ENCODE measurements at regions not wholly inside any gene's neighbourhood (a gene's known extent, or its start where the extent isn't known, plus 50 kb on each side); places are given as distances from the start of the nearest gene placed in this dataset.

DNA sequence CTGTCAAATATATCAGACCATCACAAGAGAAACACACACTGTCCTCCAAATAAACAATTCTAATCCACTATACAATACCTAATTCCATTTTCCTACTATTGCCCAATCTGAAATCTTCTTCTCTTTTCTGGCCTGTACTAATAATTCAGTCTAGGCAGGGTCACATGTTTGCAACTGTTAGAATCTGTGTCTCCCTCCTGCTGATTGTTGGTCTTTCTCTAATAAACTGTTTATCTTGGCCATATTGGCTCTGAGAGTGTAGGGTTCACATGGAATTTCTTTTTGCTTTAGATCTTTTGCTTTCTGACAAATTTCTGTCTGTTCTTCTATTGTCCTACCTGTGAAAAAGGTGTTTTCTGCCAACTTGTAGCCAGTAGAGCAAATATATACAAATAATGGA lies 319.9 kb upstream of the ADAMTS5 start:
- ATAC-seq (ENCODE audit: insufficient read depth, low read depth) (no peak), DNase-seq (no peak)
- H3K79me2 ChIP-seq (ENCODE audit: insufficient read depth, low read length): no peaks in the 10 kb centered on the region
- H2AFZ ChIP-seq (ENCODE audit: low read depth, low read length): no peak overlapping the region
- no peaks in the 10 kb centered on the region for H3K4me1 ChIP-seq (ENCODE audit: insufficient read depth, low read length)
- H3K9ac ChIP-seq (ENCODE audit: low read depth, low read length): no peak overlapping the region
- H3K4me3 ChIP-seq (ENCODE audit: low read depth in 1 of 2, low read length in 2 of 2): no peak overlapping the region
- H4K20me1 ChIP-seq (ENCODE audit: insufficient read depth, low read length): no peaks in the 10 kb centered on the region
- H3K9me3 ChIP-seq (ENCODE audit: insufficient read depth, low read length, severe bottlenecking): no peaks in the 10 kb centered on the region
- no peaks in the 10 kb centered on the region for H3K27me3 ChIP-seq (ENCODE audit: insufficient read depth, low read length, poor library complexity)
- TF ChIP-seq, protein P1, sequence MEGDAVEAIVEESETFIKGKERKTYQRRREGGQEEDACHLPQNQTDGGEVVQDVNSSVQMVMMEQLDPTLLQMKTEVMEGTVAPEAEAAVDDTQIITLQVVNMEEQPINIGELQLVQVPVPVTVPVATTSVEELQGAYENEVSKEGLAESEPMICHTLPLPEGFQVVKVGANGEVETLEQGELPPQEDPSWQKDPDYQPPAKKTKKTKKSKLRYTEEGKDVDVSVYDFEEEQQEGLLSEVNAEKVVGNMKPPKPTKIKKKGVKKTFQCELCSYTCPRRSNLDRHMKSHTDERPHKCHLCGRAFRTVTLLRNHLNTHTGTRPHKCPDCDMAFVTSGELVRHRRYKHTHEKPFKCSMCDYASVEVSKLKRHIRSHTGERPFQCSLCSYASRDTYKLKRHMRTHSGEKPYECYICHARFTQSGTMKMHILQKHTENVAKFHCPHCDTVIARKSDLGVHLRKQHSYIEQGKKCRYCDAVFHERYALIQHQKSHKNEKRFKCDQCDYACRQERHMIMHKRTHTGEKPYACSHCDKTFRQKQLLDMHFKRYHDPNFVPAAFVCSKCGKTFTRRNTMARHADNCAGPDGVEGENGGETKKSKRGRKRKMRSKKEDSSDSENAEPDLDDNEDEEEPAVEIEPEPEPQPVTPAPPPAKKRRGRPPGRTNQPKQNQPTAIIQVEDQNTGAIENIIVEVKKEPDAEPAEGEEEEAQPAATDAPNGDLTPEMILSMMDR (IDR thresholded peaks at IDR 0.05; ENCODE audit: borderline replicate concordance, extremely low read depth, low read length, poor library complexity, severe bottlenecking): no peak
- no peak for TF ChIP-seq EZH2 (IDR thresholded peaks at IDR 0.05; ENCODE audit: borderline replicate concordance, low read depth, low read length, severe bottlenecking)
- H3K36me3 ChIP-seq (ENCODE audit: insufficient read depth, low read length): no peaks in the 10 kb centered on the region
- no peak overlapping the region for H3K27ac ChIP-seq (ENCODE audit: low read length)
- no peak overlapping the region for H3K4me2 ChIP-seq (ENCODE audit: insufficient read depth, low read length)

DNA sequence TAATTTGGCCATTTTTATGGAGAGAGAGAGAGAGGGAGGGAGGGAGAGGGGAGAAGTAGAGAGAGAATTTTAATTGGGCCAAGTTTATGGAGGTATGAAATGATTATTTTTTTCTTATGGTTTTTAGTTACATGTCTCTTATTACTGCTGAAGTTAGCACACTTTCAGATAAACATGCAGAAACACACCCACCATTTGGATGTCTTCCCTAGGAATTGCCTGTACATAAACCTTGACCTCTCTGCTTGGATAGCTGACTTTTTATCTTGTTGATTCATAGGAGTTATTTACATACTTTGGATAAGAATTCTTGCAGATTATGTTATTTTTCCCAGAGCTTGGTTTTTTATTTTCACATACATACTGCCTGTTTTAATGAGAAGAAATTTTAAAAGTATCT lies 310.2 kb upstream of the ADAMTS5 start:
- TF ChIP-seq EZH2 (IDR thresholded peaks at IDR 0.05; ENCODE audit: borderline replicate concordance, low read depth, low read length, severe bottlenecking): no peak
- TF ChIP-seq, protein P1 (IDR thresholded peaks at IDR 0.05; ENCODE audit: borderline replicate concordance, extremely low read depth, low read length, poor library complexity, severe bottlenecking): no peak
- ATAC-seq (ENCODE audit: insufficient read depth, low read depth) (no peak), DNase-seq (no peak)
- Histone ChIP-seq H3K27ac (ENCODE audit: low read length) (peak overlapping the region; percentile 99), H3K4me3 (ENCODE audit: low read depth in 1 of 2, low read length in 2 of 2) (no peak overlapping the region), H3K9me3 (ENCODE audit: insufficient read depth, low read length, severe bottlenecking) (no peaks in the 10 kb centered on the region), H2AFZ (ENCODE audit: low read depth, low read length) (peak overlapping the region; percentile 61), H3K4me1 (ENCODE audit: insufficient read depth, low read length) (peaks cover 50% of the 10 kb centered on the region), H3K79me2 (ENCODE audit: insufficient read depth, low read length) (no peaks in the 10 kb centered on the region), H3K9ac (ENCODE audit: low read depth, low read length) (no peak overlapping the region), H3K27me3 (ENCODE audit: insufficient read depth, low read length, poor library complexity) (no peaks in the 10 kb centered on the region), H4K20me1 (ENCODE audit: insufficient read depth, low read length) (no peaks in the 10 kb centered on the region), H3K36me3 (ENCODE audit: insufficient read depth, low read length) (no peaks in the 10 kb centered on the region), H3K4me2 (ENCODE audit: insufficient read depth, low read length) (no peak overlapping the region)

DNA sequence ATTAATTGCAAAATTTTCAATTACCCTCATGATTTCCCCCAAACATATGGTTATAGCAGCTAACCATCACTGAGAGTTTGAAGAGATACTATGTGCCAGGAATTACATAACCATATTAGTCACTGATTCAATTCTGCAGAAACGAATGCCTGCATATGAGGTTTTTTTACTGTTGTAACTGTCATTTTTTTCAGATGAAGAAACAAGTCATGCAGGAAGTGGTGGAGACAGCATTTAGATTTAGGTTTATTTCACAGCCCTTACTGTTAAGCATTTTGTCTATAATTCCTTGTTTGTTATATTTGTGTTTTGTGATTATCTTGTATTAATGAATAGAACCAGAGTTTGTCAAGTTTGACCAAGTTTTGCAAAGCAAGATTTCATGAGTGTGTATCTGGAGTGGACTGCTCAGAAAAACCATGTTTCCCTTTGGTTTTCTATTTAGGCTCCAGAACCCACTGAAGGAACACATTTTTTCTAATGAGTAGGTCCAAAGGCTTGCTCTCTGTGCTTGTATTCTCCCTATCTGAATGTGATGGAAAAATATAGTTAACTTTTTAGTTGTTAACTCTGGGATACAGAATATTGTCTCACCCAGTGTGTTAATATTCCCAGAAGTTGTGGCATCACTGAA lies 308.5 kb upstream of the ADAMTS5 start:
- no peak overlapping the region; a peak in 1 of 4 replicates for H3K4me3 ChIP-seq (ENCODE audit: low read depth in 1 of 2, low read length in 2 of 2)
- DNase-seq: no peak
- H3K27me3 ChIP-seq (ENCODE audit: insufficient read depth, low read length, poor library complexity): no peaks in the 10 kb centered on the region
- no peaks in the 10 kb centered on the region for H3K9me3 ChIP-seq (ENCODE audit: insufficient read depth, low read length, severe bottlenecking)
- H2AFZ ChIP-seq (ENCODE audit: low read depth, low read length): peak overlapping the region; percentile 61
- peak overlapping the region; percentile 50 for H3K4me2 ChIP-seq (ENCODE audit: insufficient read depth, low read length)
- H3K9ac ChIP-seq (ENCODE audit: low read depth, low read length): peak overlapping the region; percentile 62
- no peak for TF ChIP-seq EZH2 (IDR thresholded peaks at IDR 0.05; ENCODE audit: borderline replicate concordance, low read depth, low read length, severe bottlenecking)
- TF ChIP-seq, protein P1 (IDR thresholded peaks at IDR 0.05; ENCODE audit: borderline replicate concordance, extremely low read depth, low read length, poor library complexity, severe bottlenecking): no peak
- H3K27ac ChIP-seq (ENCODE audit: low read length): peak overlapping the region; percentile 99
- H3K36me3 ChIP-seq (ENCODE audit: insufficient read depth, low read length): no peaks in the 10 kb centered on the region
- peak; percentile 91 for ATAC-seq (ENCODE audit: insufficient read depth, low read depth)
- H4K20me1 ChIP-seq (ENCODE audit: insufficient read depth, low read length): no peaks in the 10 kb centered on the region
- H3K4me1 ChIP-seq (ENCODE audit: insufficient read depth, low read length): peaks cover 50% of the 10 kb centered on the region
- H3K79me2 ChIP-seq (ENCODE audit: insufficient read depth, low read length): no peaks in the 10 kb centered on the region
